ENCODE measurements at regions not wholly inside any gene's neighbourhood (a gene's known extent, or its start where the extent isn't known, plus 50 kb on each side); places are given as distances from the start of the nearest gene placed in this dataset.

DNA sequence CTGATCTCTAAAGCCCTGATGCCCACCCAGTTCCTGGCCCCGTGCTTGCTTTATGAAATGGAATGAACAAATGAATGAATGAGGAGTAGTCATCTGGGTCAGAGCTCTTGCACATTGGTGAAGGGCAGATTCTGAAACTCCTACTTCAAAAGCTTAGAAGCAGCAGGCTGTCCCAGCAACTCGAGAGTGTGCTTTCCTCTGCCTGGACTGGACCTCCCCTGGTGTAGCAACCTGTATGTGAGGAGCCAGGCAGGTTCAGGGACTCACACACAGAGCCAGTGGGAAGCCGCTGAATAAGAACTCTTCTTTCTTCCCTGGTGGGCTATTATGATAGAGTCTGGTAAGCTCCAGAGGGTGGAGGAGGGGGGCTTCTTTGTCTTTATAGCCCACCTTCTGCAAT lies 396.4 kb downstream of the CDK5RAP2 start:
- H3K27ac Mint-ChIP-seq: no peak overlapping the region
- H3K36me3 Mint-ChIP-seq (ENCODE audit: low read depth): no peaks in the 10 kb centered on the region
- no peak for DNase-seq
- intact Hi-C loops (cut with micrococcal nuclease): no loop called here
- ATAC-seq: no peak
- no peaks in the 10 kb centered on the region for H3K9me3 Mint-ChIP-seq
- H3K27me3 Mint-ChIP-seq: peaks cover 1% of the 10 kb centered on the region
- TF ChIP-seq, protein P1, sequence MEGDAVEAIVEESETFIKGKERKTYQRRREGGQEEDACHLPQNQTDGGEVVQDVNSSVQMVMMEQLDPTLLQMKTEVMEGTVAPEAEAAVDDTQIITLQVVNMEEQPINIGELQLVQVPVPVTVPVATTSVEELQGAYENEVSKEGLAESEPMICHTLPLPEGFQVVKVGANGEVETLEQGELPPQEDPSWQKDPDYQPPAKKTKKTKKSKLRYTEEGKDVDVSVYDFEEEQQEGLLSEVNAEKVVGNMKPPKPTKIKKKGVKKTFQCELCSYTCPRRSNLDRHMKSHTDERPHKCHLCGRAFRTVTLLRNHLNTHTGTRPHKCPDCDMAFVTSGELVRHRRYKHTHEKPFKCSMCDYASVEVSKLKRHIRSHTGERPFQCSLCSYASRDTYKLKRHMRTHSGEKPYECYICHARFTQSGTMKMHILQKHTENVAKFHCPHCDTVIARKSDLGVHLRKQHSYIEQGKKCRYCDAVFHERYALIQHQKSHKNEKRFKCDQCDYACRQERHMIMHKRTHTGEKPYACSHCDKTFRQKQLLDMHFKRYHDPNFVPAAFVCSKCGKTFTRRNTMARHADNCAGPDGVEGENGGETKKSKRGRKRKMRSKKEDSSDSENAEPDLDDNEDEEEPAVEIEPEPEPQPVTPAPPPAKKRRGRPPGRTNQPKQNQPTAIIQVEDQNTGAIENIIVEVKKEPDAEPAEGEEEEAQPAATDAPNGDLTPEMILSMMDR (IDR thresholded peaks at IDR 0.05): no peak
- ChIA-PET CTCF (no interaction called here), POLR2A (no interaction called here)
- H3K4me3 Mint-ChIP-seq: no peak overlapping the region
- no peaks in the 10 kb centered on the region for H3K4me1 Mint-ChIP-seq (ENCODE audit: low read depth)

DNA sequence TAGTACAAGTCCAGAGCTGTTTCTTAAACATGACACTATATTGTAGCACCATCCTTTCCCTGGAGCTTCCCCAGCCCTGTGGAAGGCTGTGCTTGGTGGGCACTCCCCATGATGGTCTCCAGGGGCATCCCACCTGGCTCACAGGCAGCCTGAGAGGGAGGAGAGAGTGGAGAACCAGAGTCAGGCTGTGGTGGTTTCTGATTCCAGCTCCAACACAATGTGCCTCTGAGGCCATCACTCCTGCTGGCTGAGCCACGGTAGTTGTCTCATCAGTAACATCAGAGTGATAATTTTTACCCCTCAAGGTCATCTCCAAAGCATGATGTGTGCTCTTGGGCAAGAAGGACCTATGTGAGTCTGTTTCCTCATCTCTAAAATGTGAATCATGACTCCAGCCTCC lies 398.0 kb downstream of the CDK5RAP2 start:
- no peak overlapping the region for H3K4me3 Mint-ChIP-seq
- H3K27ac Mint-ChIP-seq: no peak overlapping the region
- H3K36me3 Mint-ChIP-seq (ENCODE audit: low read depth): no peaks in the 10 kb centered on the region
- DNase-seq (no peak), ATAC-seq (no peak)
- no peaks in the 10 kb centered on the region for H3K4me1 Mint-ChIP-seq (ENCODE audit: low read depth)
- POLR2A ChIA-PET: no interaction called here
- CTCF ChIA-PET: no interaction called here
- no peaks in the 10 kb centered on the region for H3K9me3 Mint-ChIP-seq
- TF ChIP-seq, protein P1 (IDR thresholded peaks at IDR 0.05): no peak
- peaks cover 1% of the 10 kb centered on the region for H3K27me3 Mint-ChIP-seq
- intact Hi-C loops (cut with micrococcal nuclease): no loop called here

DNA sequence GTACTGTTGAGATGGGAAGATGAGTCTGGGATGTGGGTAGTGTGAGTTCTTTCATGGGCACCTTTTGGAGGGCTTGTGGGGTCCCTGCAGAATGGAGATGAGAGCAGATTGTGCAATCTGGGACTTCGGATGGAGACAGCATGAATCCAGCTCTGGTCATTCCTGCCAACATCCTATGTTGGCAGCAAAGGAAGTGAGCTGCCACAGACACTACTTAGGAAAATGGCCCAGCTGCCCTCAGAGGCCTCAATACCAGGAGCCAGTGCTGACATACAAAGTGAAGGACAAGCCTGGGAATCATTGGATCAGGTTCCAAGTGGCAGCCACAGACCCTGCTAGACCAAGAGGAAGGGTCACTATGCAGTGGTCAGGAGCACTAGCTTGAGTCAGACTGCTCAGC lies 402.8 kb downstream of the CDK5RAP2 start:
- no peaks in the 10 kb centered on the region for H3K9me3 Mint-ChIP-seq
- peaks cover 1% of the 10 kb centered on the region for H3K27me3 Mint-ChIP-seq
- ChIA-PET CTCF (no interaction called here), POLR2A (no interaction called here)
- DNase-seq (no peak), ATAC-seq (no peak)
- TF ChIP-seq, protein P1 (IDR thresholded peaks at IDR 0.05): no peak
- H3K27ac Mint-ChIP-seq: no peak overlapping the region
- H3K4me3 Mint-ChIP-seq: no peak overlapping the region
- intact Hi-C loops (cut with micrococcal nuclease): no loop called here
- no peaks in the 10 kb centered on the region for H3K4me1 Mint-ChIP-seq (ENCODE audit: low read depth)
- no peaks in the 10 kb centered on the region for H3K36me3 Mint-ChIP-seq (ENCODE audit: low read depth)

DNA sequence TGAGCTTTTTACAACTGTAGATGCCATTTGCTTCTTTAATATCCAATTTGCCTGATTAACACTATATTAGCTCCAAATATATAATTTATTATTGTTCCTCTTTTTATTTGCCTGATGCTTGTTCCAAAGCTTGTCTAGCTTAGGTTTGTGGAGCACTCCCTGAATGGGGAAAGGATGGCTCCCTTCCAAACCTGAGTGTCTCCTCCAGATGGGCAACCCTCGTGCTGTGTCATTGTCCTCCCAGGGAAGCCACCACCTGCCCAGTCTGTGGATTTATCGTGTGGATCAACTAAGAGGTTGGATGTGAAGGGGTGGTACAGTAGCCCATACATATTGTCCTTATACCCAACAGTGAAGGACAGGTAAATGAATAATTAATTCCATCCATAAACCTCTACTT lies 404.9 kb downstream of the CDK5RAP2 start:
- ATAC-seq (no peak), DNase-seq (no peak)
- Mint-ChIP-seq H3K27me3 (peaks cover 3% of the 10 kb centered on the region), H3K36me3 (ENCODE audit: low read depth) (no peaks in the 10 kb centered on the region), H3K27ac (no peak overlapping the region), H3K4me1 (ENCODE audit: low read depth) (no peaks in the 10 kb centered on the region), H3K9me3 (no peaks in the 10 kb centered on the region), H3K4me3 (no peak overlapping the region)
- intact Hi-C loops (cut with micrococcal nuclease): no loop called here
- ChIA-PET CTCF (no interaction called here), POLR2A (no interaction called here)
- TF ChIP-seq, protein P1 (IDR thresholded peaks at IDR 0.05): no peak

DNA sequence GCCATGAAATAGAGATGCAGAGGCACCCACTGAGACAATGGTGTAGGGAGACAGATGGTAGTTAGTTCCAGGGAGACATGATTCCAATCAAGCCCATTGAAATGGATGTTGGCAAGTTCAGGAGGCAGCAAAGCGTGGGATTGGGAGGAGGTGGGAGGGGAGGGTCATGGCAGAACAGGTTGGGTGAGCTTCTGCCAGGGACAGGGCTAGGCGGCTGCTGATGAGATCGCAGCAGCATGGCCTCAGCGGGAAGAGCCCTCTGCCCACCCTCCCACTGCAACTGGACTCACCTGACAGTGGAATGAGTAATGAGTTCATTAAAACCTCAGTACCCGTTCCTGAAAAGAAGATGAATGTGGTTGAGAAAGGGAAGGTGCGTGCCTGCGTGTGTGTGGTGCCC lies 418.2 kb downstream of the CDK5RAP2 start:
- ChIA-PET POLR2A (no interaction called here), CTCF (no interaction called here)
- ATAC-seq: no peak
- intact Hi-C loops (cut with micrococcal nuclease): no loop called here
- DNase-seq: no peak
- H3K27me3 Mint-ChIP-seq: no peaks in the 10 kb centered on the region
- no peaks in the 10 kb centered on the region for H3K4me1 Mint-ChIP-seq (ENCODE audit: low read depth)
- H3K27ac Mint-ChIP-seq: no peak overlapping the region
- no peak overlapping the region for H3K4me3 Mint-ChIP-seq
- H3K36me3 Mint-ChIP-seq (ENCODE audit: low read depth): no peaks in the 10 kb centered on the region
- H3K9me3 Mint-ChIP-seq: no peaks in the 10 kb centered on the region
- TF ChIP-seq, protein P1 (IDR thresholded peaks at IDR 0.05): no peak

Measured in activated CD8-positive, alpha-beta T cell treated with anti-CD3 and anti-CD28 coated beads for 36 hours (primary cell).